Nephron progenitor cell (in vitro differentiated cells): ENCODE measurements at regions not wholly inside any gene's neighbourhood (a gene's known extent, or its start where the extent isn't known, plus 50 kb on each side); places are given as distances from the start of the nearest gene placed in this dataset.

Experiments
- DNase-seq: peaks from one replicate; pipeline ENCODE4 v3.0.0; 2021
- H3K27ac Mint-ChIP-seq: 2 replicates; pipeline ENCODE4 v1.8.0; 2021; ENCODE audit warnings: mild to moderate bottlenecking, moderate library complexity, mixed read lengths
- H3K27me3 Mint-ChIP-seq: 2 replicates; pipeline ENCODE4 v1.8.0; 2021; ENCODE audit warnings: mild to moderate bottlenecking, low read depth, mixed read lengths; ENCODE audit not compliant: poor library complexity
- H3K36me3 Mint-ChIP-seq: 2 replicates; pipeline ENCODE4 v1.8.0; 2021; ENCODE audit warnings: low read depth, mixed read lengths
- H3K4me1 Mint-ChIP-seq: 2 replicates; pipeline ENCODE4 v1.8.0; 2021; ENCODE audit warnings: mixed read lengths
- H3K4me3 Mint-ChIP-seq: 2 replicates; pipeline ENCODE4 v1.8.0; 2021; ENCODE audit warnings: mild to moderate bottlenecking, moderate library complexity, mixed read lengths
- H3K9me3 Mint-ChIP-seq: 2 replicates; pipeline ENCODE4 v1.8.0; 2021; ENCODE audit warnings: mild to moderate bottlenecking, moderate library complexity, mixed read lengths
- CTCF ChIP-seq: fragments of 200-600 bp; sonication (generic); IDR thresholded peaks from 2 replicates; pipeline ENCODE4 v1.5.0; 2021; ENCODE audit warnings: antibody characterized with exemption

- no peak overlapping the region for H3K4me3 Mint-ChIP-seq
- peaks cover 21% of the 10 kb centered on the region for H3K9me3 Mint-ChIP-seq
- DNase-seq, result no peak
- peak overlapping the region; percentile 69 for H3K27ac Mint-ChIP-seq
- peaks cover 15% of the 10 kb centered on the region for H3K36me3 Mint-ChIP-seq
- no peaks in the 10 kb centered on the region for H3K27me3 Mint-ChIP-seq
- peaks cover 14% of the 10 kb centered on the region for H3K4me1 Mint-ChIP-seq
- TF ChIP-seq CTCF, result no peak
These were observed 250.5 kb downstream of the KLF13 start for GRCh38 chr15:31577108-31577507.

- no peak overlapping the region for H3K4me3 Mint-ChIP-seq
- peaks cover 36% of the 10 kb centered on the region for H3K9me3 Mint-ChIP-seq
- peaks cover 10% of the 10 kb centered on the region for H3K4me1 Mint-ChIP-seq
- no peaks in the 10 kb centered on the region for H3K27me3 Mint-ChIP-seq
- no peak for DNase-seq
- peaks cover 24% of the 10 kb centered on the region for H3K36me3 Mint-ChIP-seq
- no peak for TF ChIP-seq CTCF
- no peak overlapping the region for H3K27ac Mint-ChIP-seq
These were observed 252.6 kb downstream of the KLF13 start for GRCh38 chr15:31579282-31579681.

GRCh38 chr15:31579976-31580375 lies 253.3 kb downstream of the KLF13 start:
- peaks cover 36% of the 10 kb centered on the region for H3K9me3 Mint-ChIP-seq
- peaks cover 24% of the 10 kb centered on the region for H3K36me3 Mint-ChIP-seq
- no peak overlapping the region for H3K4me3 Mint-ChIP-seq
- TF ChIP-seq CTCF, result no peak
- no peak for DNase-seq
- H3K4me1 Mint-ChIP-seq, result peaks cover 5% of the 10 kb centered on the region
- no peaks in the 10 kb centered on the region for H3K27me3 Mint-ChIP-seq
- H3K27ac Mint-ChIP-seq, result no peak overlapping the region

- no peak for DNase-seq
- Mint-ChIP-seq H3K36me3 (peaks cover 24% of the 10 kb centered on the region), H3K27ac (no peak overlapping the region), H3K4me3 (no peak overlapping the region), H3K27me3 (no peaks in the 10 kb centered on the region), H3K4me1 (no peaks in the 10 kb centered on the region), H3K9me3 (peaks cover 36% of the 10 kb centered on the region)
- TF ChIP-seq CTCF, result no peak
These were observed 257.6 kb downstream of the KLF13 start for GRCh38 chr15:31584195-31584594.

GRCh38 chr15:31585240-31585639 lies 258.6 kb downstream of the KLF13 start:
- Mint-ChIP-seq H3K27me3 (no peaks in the 10 kb centered on the region), H3K9me3 (peaks cover 30% of the 10 kb centered on the region), H3K4me1 (no peaks in the 10 kb centered on the region), H3K27ac (no peak overlapping the region), H3K36me3 (peaks cover 18% of the 10 kb centered on the region), H3K4me3 (no peak overlapping the region)
- DNase-seq, result no peak
- no peak for TF ChIP-seq CTCF

GRCh38 chr15:31586841-31587240 lies 260.2 kb downstream of the KLF13 start:
- no peak overlapping the region for H3K4me3 Mint-ChIP-seq
- H3K27me3 Mint-ChIP-seq, result peaks cover 3% of the 10 kb centered on the region
- no peaks in the 10 kb centered on the region for H3K4me1 Mint-ChIP-seq
- TF ChIP-seq CTCF, result no peak
- peaks cover 18% of the 10 kb centered on the region for H3K9me3 Mint-ChIP-seq
- peaks cover 12% of the 10 kb centered on the region for H3K36me3 Mint-ChIP-seq
- DNase-seq, result no peak
- H3K27ac Mint-ChIP-seq, result no peak overlapping the region
